Lower leg skin (tissue), 4 donors: ENCODE measurements at regions not wholly inside any gene's neighbourhood (a gene's known extent, or its start where the extent isn't known, plus 50 kb on each side); places are given as distances from the start of the nearest gene placed in this dataset.

Experiments
- DNase-seq, 2 donors: peaks; one replicate each; pipeline ENCODE4 v3.0.0-alpha.2; 2019; ENCODE audit warnings: low spot score in 2 of 2
- H3K4me3 ChIP-seq: fragments of 200-600 bp; sonication (generic); 2 replicates; pipeline ENCODE4 v1.5.1; 2017; ENCODE audit warnings: mild to moderate bottlenecking, low read depth; ENCODE audit not compliant: poor library complexity, severe bottlenecking
- POLR2A ChIP-seq, 2 donors: fragments of 450-650 bp; IDR thresholded peaks; one replicate each; pipeline ENCODE4 v1.6.1; 2016 to 2017; ENCODE audit warnings: antibody characterized with exemption in 2 of 2, mild to moderate bottlenecking in 1 of 2, moderate library complexity in 1 of 2
- WGBS, 2 donors: methylation state at CpG; one replicate each; pipeline ENCODE4 v1.1.5; 2018; 5-methylcytosine and 5-hydroxymethylcytosine counted together
- intact Hi-C: fragments of 100-400 bp; cut with DNase I; formaldehyde crosslinking; loops from one replicate; pipeline ENCODE4 v1.15.0; 2023; ENCODE audit warnings: low total_unique reads
- TF ChIP-seq, protein P1 (sequence below), 3 donors: fragments of 450-650 bp; IDR thresholded peaks; one replicate each; pipeline ENCODE4 v1.5.1; 2016; ENCODE audit warnings: antibody characterized with exemption in 3 of 3, mild to moderate bottlenecking in 3 of 3, moderate library complexity in 2 of 3

DNA sequence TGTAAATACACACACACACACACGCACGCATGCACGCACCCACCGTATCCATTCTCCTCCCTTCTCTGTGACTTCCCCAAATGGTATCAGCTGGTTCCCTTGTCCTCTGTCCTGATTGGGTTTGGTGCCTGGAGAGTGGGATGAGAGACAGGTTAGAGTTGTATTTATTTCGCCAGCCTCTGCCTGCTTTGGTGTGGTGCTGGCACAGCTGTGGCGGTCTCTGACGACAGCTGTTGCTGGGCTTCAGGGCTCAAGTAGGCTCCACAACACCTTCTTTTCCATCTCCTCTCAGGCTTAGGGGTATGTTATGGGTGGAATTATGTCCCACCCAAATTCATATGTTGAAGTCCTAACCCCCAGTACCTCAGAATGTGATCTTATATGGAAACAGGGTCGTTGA lies 94.9 kb upstream of the ITGA6 start:
- WGBS, 2 donors: 84 to 93% methylated on average over 8 of the region's 8 CpGs
- TF ChIP-seq, protein P1, sequence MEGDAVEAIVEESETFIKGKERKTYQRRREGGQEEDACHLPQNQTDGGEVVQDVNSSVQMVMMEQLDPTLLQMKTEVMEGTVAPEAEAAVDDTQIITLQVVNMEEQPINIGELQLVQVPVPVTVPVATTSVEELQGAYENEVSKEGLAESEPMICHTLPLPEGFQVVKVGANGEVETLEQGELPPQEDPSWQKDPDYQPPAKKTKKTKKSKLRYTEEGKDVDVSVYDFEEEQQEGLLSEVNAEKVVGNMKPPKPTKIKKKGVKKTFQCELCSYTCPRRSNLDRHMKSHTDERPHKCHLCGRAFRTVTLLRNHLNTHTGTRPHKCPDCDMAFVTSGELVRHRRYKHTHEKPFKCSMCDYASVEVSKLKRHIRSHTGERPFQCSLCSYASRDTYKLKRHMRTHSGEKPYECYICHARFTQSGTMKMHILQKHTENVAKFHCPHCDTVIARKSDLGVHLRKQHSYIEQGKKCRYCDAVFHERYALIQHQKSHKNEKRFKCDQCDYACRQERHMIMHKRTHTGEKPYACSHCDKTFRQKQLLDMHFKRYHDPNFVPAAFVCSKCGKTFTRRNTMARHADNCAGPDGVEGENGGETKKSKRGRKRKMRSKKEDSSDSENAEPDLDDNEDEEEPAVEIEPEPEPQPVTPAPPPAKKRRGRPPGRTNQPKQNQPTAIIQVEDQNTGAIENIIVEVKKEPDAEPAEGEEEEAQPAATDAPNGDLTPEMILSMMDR (IDR thresholded peaks at IDR 0.05): no peak
- no peak for TF ChIP-seq POLR2A (IDR thresholded peaks at IDR 0.05)
- peak in 1 of 2 donors; percentile 18 for DNase-seq

DNA sequence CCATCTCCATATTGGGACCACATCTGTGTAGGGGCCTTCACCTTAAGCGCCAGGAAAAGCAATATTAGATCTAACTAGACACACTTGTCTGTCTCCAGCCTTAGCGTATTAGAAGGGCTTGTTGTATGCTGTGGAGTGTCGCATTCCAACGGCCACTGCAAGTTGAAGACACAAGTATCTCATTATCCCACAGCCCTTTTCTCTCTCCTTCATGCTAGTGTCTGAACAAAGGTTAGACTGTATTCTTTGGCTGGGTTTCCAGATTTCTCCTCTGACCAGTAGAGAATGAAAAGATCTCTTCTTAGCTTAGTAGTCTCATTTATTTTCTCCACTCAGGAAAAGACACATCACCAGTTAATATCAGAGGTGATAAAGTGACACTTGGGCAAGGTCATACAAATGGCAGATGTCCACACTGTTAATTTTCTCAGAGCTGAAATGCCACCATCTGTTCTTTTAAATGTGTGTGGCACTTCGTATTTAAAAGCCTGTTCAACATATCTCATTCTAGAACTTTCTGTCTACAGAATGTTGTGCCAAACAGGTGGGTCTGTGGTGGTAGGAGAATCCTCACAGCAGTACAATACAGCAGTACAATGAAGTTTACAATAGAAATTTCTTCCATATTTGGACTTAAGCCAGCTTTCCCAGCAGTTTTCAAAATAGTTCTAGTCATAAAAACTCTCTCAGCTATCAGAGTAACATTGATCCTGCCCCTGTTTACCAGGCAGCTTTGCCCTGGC lies 94.0 kb upstream of the ITGA6 start:
- WGBS, 2 donors: 71 to 72% methylated on average over 5 of the region's 5 CpGs
- H3K4me3 ChIP-seq: no peak overlapping the region
- TF ChIP-seq POLR2A (IDR thresholded peaks at IDR 0.05): no peak
- TF ChIP-seq, protein P1 (IDR thresholded peaks at IDR 0.05): no peak
- DNase-seq: peak in 1 of 2 donors; percentile 12
- intact Hi-C loops: no loop called here

More for the DNA sequence above, 94.9 kb upstream of the ITGA6 start:
- H3K4me3 ChIP-seq: no peak overlapping the region
- intact Hi-C loops: no loop called here

DNA sequence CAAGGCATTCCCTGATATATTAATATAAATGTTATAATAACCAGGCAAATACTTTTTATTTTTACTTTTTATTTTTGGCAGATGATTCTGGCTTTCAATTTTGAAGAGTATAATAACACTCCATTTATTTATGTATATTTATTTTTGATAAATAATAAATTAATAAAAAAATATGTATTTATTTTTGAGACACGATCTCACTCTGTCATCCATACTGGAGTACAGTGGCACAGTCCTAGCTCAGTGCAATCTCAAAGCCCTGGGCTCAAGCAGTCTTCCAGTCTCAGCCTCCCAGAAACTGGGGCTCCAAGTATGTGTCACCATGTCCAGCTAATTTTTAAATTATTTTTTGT lies 93.4 kb upstream of the ITGA6 start:
- WGBS, 2 donors: 98% methylated on average over 1 of the region's 1 CpG

DNA sequence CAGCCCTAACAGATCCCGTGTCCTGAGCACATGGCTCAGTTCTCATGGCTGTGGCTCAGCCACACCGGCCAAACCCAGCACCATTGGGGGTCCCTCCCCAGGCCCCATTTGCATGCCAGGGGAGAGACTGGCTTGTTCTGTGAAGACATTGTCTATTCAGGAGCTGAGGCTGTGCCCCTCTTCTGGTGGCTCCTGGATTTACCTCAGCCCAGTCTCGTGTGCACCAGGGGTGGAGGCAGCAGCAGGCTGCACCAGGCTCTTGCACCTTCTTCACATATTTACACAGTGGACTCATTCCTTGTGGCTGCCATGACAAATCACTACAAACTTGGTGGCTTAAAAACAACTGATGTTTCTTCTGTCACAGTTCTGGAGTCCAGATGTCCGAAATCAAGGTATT lies 92.4 kb upstream of the ITGA6 start:
- H3K4me3 ChIP-seq: no peak overlapping the region
- TF ChIP-seq, protein P1 (IDR thresholded peaks at IDR 0.05): no peak
- TF ChIP-seq POLR2A (IDR thresholded peaks at IDR 0.05): no peak
- DNase-seq: peak in 1 of 2 donors; percentile 78
- intact Hi-C loops: no loop called here
- WGBS, 2 donors: 90 to 92% methylated on average over 4 of the region's 4 CpGs

More for the DNA sequence above, 93.4 kb upstream of the ITGA6 start:
- intact Hi-C loops: no loop called here
- no peak overlapping the region for H3K4me3 ChIP-seq
- DNase-seq: no peak
- TF ChIP-seq POLR2A (IDR thresholded peaks at IDR 0.05): no peak
- TF ChIP-seq, protein P1 (IDR thresholded peaks at IDR 0.05): no peak

DNA sequence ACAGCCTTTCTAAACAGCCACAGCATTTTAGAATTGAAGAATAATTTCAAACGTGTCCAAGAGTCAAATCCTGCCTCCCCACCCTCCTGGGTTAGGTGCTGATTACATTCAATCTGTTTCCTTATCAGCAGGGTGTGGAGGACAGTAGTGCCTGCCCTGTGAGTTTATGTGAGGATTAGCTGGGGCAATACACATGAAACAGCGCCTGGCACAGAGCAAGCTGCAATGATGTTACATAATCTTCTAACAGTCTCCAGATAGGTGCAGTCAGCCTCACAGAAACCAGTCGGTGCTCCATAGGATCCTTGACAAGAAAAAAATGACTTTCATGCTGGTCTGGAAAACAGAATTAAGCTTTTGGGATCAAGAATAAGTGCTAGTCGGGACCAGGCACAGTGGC lies 91.7 kb upstream of the ITGA6 start:
- no peak overlapping the region for H3K4me3 ChIP-seq
- DNase-seq: peak in 1 of 2 donors; percentile 53
- intact Hi-C loops: no loop called here
- TF ChIP-seq, protein P1 (IDR thresholded peaks at IDR 0.05): no peak
- no peak for TF ChIP-seq POLR2A (IDR thresholded peaks at IDR 0.05)
- 42 to 50% methylated on average over 4 of the region's 4 CpGs for WGBS, 2 donors

DNA sequence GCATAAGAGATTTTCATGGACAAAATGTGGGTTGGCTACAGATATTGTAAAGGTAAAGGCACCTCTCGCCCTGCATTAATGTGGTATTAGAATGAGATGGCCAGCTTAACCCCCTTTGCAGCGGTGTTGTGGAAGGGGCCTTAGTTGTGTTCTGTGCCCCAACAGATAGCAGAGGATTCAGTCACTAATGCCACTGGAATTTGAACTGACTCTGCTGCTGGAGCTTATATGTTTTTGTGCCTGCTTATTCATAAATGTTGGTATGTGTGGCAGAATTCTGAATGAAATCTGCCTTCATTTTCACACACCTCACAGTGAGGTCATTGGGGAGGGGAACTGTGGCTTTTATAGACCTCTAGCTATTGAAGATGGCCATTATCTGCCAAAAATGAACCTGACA lies 90.7 kb upstream of the ITGA6 start:
- DNase-seq: peak in 1 of 2 donors; percentile 59
- H3K4me3 ChIP-seq: no peak overlapping the region
- intact Hi-C loops: no loop called here
- 50% methylated on average over 2 of the region's 2 CpGs for WGBS, 2 donors
- no peak for TF ChIP-seq POLR2A (IDR thresholded peaks at IDR 0.05)
- TF ChIP-seq, protein P1 (IDR thresholded peaks at IDR 0.05): no peak
